Testis (tissue), 2 donors: ENCODE measurements at regions not wholly inside any gene's neighbourhood (a gene's known extent, or its start where the extent isn't known, plus 50 kb on each side); places are given as distances from the start of the nearest gene placed in this dataset.

Experiments used
- CTCF ChIP-seq, 3 experiments: fragments of 450-650 bp in 2 of 3; fragments of 200-600 bp in 1 of 3; sonication (generic) in 1 of 3; IDR thresholded peaks; one replicate each; pipeline ENCODE4 v1.5.1; 2016 to 2019; ENCODE audit warnings: antibody characterized with exemption in 3 of 3, mild to moderate bottlenecking in 2 of 3, moderate library complexity in 1 of 3
- POLR2A ChIP-seq: fragments of 450-650 bp; IDR thresholded peaks from one replicate; pipeline ENCODE4 v1.6.1; 2017; ENCODE audit warnings: antibody characterized with exemption, mild to moderate bottlenecking, moderate library complexity

- TF ChIP-seq CTCF (IDR thresholded peaks at IDR 0.05), result no peak
- TF ChIP-seq POLR2A, result no peak
Observed at GRCh38 chr10:69715899-69716606, 85.7 kb upstream of the COL13A1 start.
